ENCODE measurements at regions not wholly inside any gene's neighbourhood (a gene's known extent, or its start where the extent isn't known, plus 50 kb on each side); places are given as distances from the start of the nearest gene placed in this dataset.

DNA sequence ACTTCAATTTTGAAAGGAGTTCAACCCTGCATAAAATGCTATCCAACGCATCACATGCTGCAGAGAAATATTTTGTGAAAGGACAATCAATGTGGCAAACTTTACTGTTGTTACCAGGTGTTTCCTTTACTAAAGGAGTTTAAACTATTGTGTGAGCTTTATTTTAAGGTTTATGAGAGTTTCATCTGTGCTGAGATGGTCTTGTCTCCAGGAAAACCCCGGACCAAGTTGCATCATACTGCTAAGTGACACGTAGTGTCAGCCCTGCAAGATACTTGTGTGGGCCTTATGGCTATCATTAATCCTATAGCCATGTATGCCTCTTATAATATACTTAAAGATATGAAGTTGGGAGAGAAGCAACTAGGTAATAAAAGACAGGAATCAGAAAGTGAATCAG lies 94.5 kb upstream of the EPHA6 start:
- DNase-seq (ENCODE audit: low spot score): no peak

GRCh38 chr3:96731031-96731430 lies 83.4 kb upstream of the EPHA6 start:
- DNase-seq (ENCODE audit: low spot score): no peak

DNA sequence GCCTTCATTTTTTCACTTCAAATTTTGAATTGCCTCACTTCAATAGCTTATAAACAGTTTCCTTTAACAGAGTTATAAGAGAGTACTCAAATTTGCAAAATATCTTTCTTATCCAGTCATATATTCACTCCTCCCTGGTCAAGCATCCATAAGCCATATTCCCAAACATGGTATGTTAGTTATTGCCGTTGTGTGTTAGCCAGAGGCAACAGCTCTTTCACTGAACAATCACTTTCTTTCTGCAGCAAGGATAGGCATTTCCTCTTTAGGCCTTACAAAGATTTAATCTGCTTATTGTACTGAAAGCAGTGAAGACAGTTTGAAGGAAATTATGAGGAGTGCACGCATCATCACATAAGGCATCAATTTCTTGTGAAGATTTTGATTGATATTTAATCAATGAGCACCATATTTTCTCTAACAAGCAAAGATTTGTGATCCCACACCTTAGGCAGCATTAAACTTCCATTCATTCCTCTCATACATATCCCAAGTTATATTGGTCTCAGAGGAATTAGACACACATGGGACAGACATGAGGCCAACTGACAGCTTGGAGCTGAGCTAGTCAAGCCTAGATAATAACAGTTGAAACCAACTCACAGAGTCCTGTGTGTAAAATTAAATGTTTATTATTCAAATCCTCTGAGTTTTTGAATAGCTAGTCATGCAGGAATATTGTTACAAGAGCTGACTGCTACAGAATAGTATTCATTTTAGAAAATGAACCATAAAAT lies 80.0 kb upstream of the EPHA6 start:
- DNase-seq (ENCODE audit: low spot score): peak; percentile 41

DNA sequence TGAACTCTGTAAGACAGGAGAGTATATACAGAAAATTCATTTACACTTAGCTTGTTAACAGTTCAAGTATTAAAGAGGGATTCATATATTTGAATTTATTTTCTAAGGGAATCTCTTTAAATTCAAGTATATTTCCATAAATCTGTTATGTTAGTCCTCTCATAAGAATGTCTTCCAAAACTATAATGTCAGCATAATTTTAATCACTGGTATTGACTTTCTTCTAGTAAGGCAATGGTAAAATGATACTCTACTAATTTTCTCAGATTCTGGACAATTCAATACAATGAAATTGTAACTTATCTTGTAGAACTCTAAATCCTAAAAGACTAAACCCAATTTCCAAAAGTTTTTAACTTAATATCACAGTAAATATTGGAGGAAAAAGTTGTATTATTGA lies 66.3 kb upstream of the EPHA6 start:
- DNase-seq (ENCODE audit: low spot score): no peak

- DNase-seq (ENCODE audit: low spot score): no peak
Measured at GRCh38 chr3:96750094-96750767, 64.2 kb upstream of the EPHA6 start.

DNA sequence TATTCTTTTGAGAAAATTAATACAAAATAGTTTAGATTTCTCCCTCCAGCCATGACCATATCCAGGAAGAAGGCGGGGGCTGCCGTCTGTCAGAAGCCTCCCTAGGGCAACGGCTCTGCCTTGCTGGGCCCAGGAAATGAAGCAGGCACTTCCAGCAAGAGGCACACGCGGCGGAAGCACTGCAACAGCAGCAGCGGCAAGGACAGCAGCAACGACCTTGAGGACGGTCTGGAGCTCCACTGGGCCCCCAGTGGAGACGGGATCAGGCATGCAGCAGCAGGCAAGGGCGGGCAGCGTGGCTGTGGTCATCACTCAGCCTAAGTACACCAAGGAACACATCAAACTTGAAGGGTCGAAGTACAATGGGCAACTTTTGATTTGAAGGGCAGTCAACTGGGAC lies 61.3 kb upstream of the EPHA6 start:
- no peak for DNase-seq (ENCODE audit: low spot score)

DNA sequence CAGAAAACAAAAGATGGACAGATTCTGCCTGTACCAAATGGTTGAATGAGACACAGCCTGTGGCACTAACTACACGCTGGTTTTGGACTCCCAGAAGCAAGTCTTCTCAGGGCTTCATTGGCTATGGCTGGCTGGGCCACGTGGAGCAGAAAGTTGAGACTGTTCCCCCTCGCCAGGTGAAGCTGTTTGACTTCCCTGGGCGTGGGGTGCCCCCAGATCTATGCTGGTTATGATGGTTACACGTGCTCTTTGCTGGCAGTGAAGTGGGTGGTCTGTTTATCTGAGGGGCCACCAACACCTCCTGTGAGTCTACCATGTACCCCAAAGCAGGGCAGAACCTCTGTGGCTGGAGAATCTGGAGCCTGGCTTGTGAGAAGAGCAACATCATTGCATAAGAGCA lies 60.3 kb upstream of the EPHA6 start:
- no peak for DNase-seq (ENCODE audit: low spot score)

DNA sequence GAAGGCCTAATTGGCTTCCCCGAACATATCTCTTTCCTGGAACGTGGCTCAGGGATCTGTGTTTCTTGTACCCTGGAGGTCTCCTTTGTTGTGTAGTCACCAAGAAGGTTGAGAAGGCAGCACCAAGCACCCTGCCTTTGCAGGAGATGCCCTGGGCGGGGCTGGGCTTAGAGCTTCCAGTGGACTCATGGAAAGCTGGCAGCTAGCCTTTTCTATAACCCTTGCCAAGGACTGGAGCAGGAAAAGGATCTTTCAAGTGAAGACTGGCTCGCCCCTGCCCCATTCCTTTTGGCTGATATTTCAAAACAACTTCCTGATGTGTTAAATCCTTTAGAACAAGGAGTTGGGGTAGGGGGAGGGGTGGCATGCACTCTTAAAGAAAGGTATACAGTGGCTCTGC lies 58.9 kb upstream of the EPHA6 start:
- DNase-seq (ENCODE audit: low spot score): no peak

GRCh38 chr3:96756516-96756915 lies 57.9 kb upstream of the EPHA6 start:
- DNase-seq (ENCODE audit: low spot score): no peak

DNA sequence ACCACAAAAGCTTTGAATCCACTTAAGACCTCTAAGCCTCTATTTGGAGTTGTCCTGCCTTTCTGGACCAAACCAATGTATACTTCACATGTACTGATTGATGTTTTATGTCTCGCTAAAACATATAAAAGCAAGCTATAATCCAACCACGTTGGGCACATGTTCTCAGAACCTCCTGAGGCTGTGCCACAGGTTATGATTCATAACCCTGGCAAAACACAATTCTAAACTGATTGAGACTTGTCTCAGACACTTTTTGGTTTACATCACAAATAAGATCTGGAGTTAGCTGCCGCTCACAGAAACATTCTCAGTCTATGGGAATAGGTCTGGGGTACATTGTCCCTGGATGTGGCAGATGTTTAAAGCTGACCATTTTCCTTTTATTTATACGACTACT lies 53.4 kb upstream of the EPHA6 start:
- no peak for DNase-seq (ENCODE audit: low spot score)
